Lower leg skin (tissue), 3 donors: ENCODE measurements at regions not wholly inside any gene's neighbourhood (a gene's known extent, or its start where the extent isn't known, plus 50 kb on each side); places are given as distances from the start of the nearest gene placed in this dataset.

Experiments used
- POLR2A ChIP-seq, 2 donors: fragments of 450-650 bp; IDR thresholded peaks; one replicate each; pipeline ENCODE4 v1.6.1; 2016 to 2017; ENCODE audit warnings: antibody characterized with exemption in 2 of 2, mild to moderate bottlenecking in 1 of 2, moderate library complexity in 1 of 2
- TF ChIP-seq, protein P1 (sequence below), 3 donors: fragments of 450-650 bp; IDR thresholded peaks; one replicate each; pipeline ENCODE4 v1.5.1; 2016; ENCODE audit warnings: antibody characterized with exemption in 3 of 3, mild to moderate bottlenecking in 3 of 3, moderate library complexity in 2 of 3

DNA sequence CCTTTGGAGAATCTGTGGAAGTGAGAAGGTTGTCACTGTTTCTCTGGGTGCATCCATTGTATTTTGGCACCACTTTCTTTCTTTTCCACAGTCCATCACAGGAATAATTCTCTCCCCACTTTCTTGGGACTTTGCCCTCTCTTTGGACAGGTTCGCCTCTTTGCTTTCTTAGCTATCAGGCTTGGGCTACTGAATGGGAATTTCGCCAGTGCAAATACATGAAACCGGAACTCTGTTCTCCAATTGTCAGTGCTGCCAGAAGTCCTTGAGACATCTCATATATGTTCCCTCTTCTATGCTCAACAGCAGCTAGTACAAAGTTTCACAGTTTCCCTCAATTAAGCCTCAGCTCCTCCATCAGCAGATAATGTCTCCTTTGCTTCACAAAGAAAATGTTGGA lies 76.2 kb downstream of the NABP1 start:
- TF ChIP-seq, protein P1, sequence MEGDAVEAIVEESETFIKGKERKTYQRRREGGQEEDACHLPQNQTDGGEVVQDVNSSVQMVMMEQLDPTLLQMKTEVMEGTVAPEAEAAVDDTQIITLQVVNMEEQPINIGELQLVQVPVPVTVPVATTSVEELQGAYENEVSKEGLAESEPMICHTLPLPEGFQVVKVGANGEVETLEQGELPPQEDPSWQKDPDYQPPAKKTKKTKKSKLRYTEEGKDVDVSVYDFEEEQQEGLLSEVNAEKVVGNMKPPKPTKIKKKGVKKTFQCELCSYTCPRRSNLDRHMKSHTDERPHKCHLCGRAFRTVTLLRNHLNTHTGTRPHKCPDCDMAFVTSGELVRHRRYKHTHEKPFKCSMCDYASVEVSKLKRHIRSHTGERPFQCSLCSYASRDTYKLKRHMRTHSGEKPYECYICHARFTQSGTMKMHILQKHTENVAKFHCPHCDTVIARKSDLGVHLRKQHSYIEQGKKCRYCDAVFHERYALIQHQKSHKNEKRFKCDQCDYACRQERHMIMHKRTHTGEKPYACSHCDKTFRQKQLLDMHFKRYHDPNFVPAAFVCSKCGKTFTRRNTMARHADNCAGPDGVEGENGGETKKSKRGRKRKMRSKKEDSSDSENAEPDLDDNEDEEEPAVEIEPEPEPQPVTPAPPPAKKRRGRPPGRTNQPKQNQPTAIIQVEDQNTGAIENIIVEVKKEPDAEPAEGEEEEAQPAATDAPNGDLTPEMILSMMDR (IDR thresholded peaks at IDR 0.05), result no peak
- TF ChIP-seq POLR2A (IDR thresholded peaks at IDR 0.05), result no peak
